K562 (cell line): ENCODE measurements at regions not wholly inside any gene's neighbourhood (a gene's known extent, or its start where the extent isn't known, plus 50 kb on each side); places are given as distances from the start of the nearest gene placed in this dataset.

Source experiments
- FUS ChIP-seq: fragments of 200-400 bp; formaldehyde crosslinking; optimal IDR thresholded peaks from 2 replicates; pipeline ENCODE3; 2017; ENCODE audit warnings: low read depth, low read length
- HMG20A ChIP-seq: fragments of 450-650 bp; formaldehyde crosslinking; conservative IDR thresholded peaks from 2 replicates; pipeline ENCODE4 v1.4.0; 2020; ENCODE audit warnings: mild to moderate bottlenecking, mixed read lengths
- POLR2AphosphoS2 ChIP-seq: IDR thresholded peaks from 2 replicates; pipeline ENCODE4 v1.6.1; 2012; ENCODE audit warnings: low read length, improper control_type of control experiment
- TF ChIP-seq, protein P1 (sequence below): sonication (generic); formaldehyde crosslinking; IDR thresholded peaks from 2 replicates; pipeline ENCODE4 v1.8.0; 2023; ENCODE audit warnings: mild to moderate bottlenecking, missing genetic modification reagents

DNA sequence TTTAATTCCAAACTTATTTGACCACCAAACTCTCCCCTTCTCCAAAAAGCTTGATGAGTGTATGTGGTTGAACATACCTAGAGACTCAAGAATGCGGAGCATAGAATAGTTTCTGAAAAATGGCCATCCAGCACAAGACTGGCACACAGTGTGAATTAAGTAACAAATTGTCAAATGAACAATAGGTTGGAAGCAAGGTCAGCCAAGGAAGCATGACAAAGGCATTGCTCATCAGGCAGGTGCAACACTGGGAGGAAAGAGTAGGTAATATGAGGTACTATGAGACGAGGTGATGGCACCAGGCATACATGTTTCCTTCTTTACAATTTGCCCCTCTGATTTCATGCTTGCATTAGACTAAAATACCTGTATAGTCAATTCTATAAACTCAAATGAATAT lies 73.7 kb downstream of the DKK1 start:
- TF ChIP-seq FUS (no peak), HMG20A (CRISPR knock-in tag) (no peak), POLR2AphosphoS2 (no peak)
- TF ChIP-seq, protein P1, sequence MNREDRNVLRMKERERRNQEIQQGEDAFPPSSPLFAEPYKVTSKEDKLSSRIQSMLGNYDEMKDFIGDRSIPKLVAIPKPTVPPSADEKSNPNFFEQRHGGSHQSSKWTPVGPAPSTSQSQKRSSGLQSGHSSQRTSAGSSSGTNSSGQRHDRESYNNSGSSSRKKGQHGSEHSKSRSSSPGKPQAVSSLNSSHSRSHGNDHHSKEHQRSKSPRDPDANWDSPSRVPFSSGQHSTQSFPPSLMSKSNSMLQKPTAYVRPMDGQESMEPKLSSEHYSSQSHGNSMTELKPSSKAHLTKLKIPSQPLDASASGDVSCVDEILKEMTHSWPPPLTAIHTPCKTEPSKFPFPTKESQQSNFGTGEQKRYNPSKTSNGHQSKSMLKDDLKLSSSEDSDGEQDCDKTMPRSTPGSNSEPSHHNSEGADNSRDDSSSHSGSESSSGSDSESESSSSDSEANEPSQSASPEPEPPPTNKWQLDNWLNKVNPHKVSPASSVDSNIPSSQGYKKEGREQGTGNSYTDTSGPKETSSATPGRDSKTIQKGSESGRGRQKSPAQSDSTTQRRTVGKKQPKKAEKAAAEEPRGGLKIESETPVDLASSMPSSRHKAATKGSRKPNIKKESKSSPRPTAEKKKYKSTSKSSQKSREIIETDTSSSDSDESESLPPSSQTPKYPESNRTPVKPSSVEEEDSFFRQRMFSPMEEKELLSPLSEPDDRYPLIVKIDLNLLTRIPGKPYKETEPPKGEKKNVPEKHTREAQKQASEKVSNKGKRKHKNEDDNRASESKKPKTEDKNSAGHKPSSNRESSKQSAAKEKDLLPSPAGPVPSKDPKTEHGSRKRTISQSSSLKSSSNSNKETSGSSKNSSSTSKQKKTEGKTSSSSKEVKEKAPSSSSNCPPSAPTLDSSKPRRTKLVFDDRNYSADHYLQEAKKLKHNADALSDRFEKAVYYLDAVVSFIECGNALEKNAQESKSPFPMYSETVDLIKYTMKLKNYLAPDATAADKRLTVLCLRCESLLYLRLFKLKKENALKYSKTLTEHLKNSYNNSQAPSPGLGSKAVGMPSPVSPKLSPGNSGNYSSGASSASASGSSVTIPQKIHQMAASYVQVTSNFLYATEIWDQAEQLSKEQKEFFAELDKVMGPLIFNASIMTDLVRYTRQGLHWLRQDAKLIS (CRISPR knock-in tag): no peak
